Gastroesophageal sphincter (tissue), 3 donors: ENCODE measurements at regions not wholly inside any gene's neighbourhood (a gene's known extent, or its start where the extent isn't known, plus 50 kb on each side); places are given as distances from the start of the nearest gene placed in this dataset.

Source experiments
- EP300 ChIP-seq: sonication (generic); formaldehyde crosslinking; IDR thresholded peaks from one replicate; pipeline ENCODE4 v1.6.1; 2017; ENCODE audit warnings: antibody characterized with exemption, mild to moderate bottlenecking
- POLR2A ChIP-seq, 2 donors: fragments of 450-650 bp; IDR thresholded peaks; one replicate each; pipeline ENCODE4 v1.6.1; 2017; ENCODE audit warnings: antibody characterized with exemption in 2 of 2, mild to moderate bottlenecking in 2 of 2, moderate library complexity in 1 of 2
- POLR2AphosphoS5 ChIP-seq: sonication (generic); formaldehyde crosslinking; IDR thresholded peaks from one replicate; pipeline ENCODE4 v1.6.1; 2017; ENCODE audit warnings: antibody characterized with exemption
- TF ChIP-seq, protein P1 (sequence below), 4 experiments: fragments of 200-600 bp in 2 of 4; fragments of 450-650 bp in 2 of 4; sonication (generic) in 1 of 4; IDR thresholded peaks; one replicate each; pipeline ENCODE4 v1.5.1; 2017 to 2019; ENCODE audit warnings: antibody characterized with exemption in 4 of 4, mild to moderate bottlenecking in 2 of 4, moderate library complexity in 2 of 4

DNA sequence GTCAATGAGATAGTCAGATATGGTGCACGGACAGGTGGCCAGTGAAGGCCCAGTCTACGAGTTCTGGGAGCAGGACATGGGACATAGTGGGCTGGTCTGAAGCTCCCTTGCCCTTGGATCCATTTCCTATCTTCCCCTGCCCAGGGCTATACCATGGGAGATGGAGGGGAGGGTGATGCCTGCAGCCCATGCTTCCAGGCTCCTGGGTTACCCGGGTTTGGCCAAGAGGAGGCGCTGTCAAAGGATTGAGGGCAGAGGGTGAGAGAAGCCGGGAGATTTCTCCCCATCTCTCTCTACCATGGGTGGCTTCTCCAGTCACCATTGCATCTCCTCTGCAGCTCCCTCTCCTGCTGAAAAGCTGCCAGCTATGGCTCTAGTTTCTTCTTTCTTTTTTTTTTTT, 52.8 kb upstream of the LHX5 start:
- TF ChIP-seq, protein P1, sequence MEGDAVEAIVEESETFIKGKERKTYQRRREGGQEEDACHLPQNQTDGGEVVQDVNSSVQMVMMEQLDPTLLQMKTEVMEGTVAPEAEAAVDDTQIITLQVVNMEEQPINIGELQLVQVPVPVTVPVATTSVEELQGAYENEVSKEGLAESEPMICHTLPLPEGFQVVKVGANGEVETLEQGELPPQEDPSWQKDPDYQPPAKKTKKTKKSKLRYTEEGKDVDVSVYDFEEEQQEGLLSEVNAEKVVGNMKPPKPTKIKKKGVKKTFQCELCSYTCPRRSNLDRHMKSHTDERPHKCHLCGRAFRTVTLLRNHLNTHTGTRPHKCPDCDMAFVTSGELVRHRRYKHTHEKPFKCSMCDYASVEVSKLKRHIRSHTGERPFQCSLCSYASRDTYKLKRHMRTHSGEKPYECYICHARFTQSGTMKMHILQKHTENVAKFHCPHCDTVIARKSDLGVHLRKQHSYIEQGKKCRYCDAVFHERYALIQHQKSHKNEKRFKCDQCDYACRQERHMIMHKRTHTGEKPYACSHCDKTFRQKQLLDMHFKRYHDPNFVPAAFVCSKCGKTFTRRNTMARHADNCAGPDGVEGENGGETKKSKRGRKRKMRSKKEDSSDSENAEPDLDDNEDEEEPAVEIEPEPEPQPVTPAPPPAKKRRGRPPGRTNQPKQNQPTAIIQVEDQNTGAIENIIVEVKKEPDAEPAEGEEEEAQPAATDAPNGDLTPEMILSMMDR (IDR thresholded peaks at IDR 0.05) = no peak
- TF ChIP-seq POLR2A (IDR thresholded peaks at IDR 0.05) (no peak), EP300 (no peak), POLR2AphosphoS5 (no peak)
